Neural crest cell (in vitro differentiated cells): ENCODE measurements at regions not wholly inside any gene's neighbourhood (a gene's known extent, or its start where the extent isn't known, plus 50 kb on each side); places are given as distances from the start of the nearest gene placed in this dataset.

ENCODE experiments used
- DNase-seq: peaks from one replicate; pipeline ENCODE4 v3.0.0; 2021; ENCODE audit warnings: low read depth, mixed read lengths, low spot score
- H3K27ac Mint-ChIP-seq: one replicate; pipeline ENCODE4 v1.8.0; 2021; ENCODE audit warnings: mild to moderate bottlenecking, mixed read lengths; ENCODE audit not compliant: unreplicated experiment
- H3K27me3 Mint-ChIP-seq: 2 replicates; pipeline ENCODE4 v1.8.0; 2021; ENCODE audit warnings: low read depth, mild to moderate bottlenecking, mixed read lengths
- H3K36me3 Mint-ChIP-seq: 2 replicates; pipeline ENCODE4 v1.8.0; 2021; ENCODE audit warnings: low read depth, mild to moderate bottlenecking, mixed read lengths
- H3K4me1 Mint-ChIP-seq: 2 replicates; pipeline ENCODE4 v1.8.0; 2021; ENCODE audit warnings: mixed read lengths
- H3K4me3 Mint-ChIP-seq: one replicate; pipeline ENCODE4 v1.8.0; 2021; ENCODE audit warnings: mild to moderate bottlenecking, mixed read lengths
- H3K9me3 Mint-ChIP-seq: 2 replicates; pipeline ENCODE4 v1.8.0; 2021; ENCODE audit warnings: mixed read lengths
- CTCF ChIP-seq: fragments of 200-600 bp; sonication (generic); conservative IDR thresholded peaks from 2 replicates; pipeline ENCODE4 v1.5.0; 2021; ENCODE audit warnings: antibody characterized with exemption, mild to moderate bottlenecking

- H3K27ac Mint-ChIP-seq, result no peak overlapping the region
- no peaks in the 10 kb centered on the region for H3K9me3 Mint-ChIP-seq
- peaks cover 10% of the 10 kb centered on the region for H3K27me3 Mint-ChIP-seq
- no peak for TF ChIP-seq CTCF
- no peak for DNase-seq
- H3K4me3 Mint-ChIP-seq, result no peak overlapping the region
- H3K36me3 Mint-ChIP-seq, result no peaks in the 10 kb centered on the region
- H3K4me1 Mint-ChIP-seq, result peaks cover 26% of the 10 kb centered on the region
These were observed 93.4 kb upstream of the NXT1 start for GRCh38 chr20:23257106-23257761.

GRCh38 chr20:23255716-23256385, 94.7 kb upstream of the NXT1 start:
- DNase-seq, result no peak
- H3K4me1 Mint-ChIP-seq, result peaks cover 26% of the 10 kb centered on the region
- TF ChIP-seq CTCF, result no peak

GRCh38 chr20:23255106-23255505, 95.5 kb upstream of the NXT1 start:
- Mint-ChIP-seq H3K36me3 (no peaks in the 10 kb centered on the region), H3K27ac (no peak overlapping the region), H3K27me3 (peaks cover 15% of the 10 kb centered on the region), H3K9me3 (no peaks in the 10 kb centered on the region), H3K4me1 (peaks cover 26% of the 10 kb centered on the region), H3K4me3 (no peak overlapping the region)
- no peak for TF ChIP-seq CTCF
- no peak for DNase-seq

More at GRCh38 chr20:23255716-23256385, 94.7 kb upstream of the NXT1 start:
- Mint-ChIP-seq H3K4me3 (no peak overlapping the region), H3K9me3 (no peaks in the 10 kb centered on the region), H3K36me3 (no peaks in the 10 kb centered on the region), H3K27ac (no peak overlapping the region), H3K27me3 (peaks cover 15% of the 10 kb centered on the region)

GRCh38 chr20:23254505-23254904, 96.1 kb upstream of the NXT1 start:
- Mint-ChIP-seq H3K27ac (no peak overlapping the region), H3K27me3 (peaks cover 19% of the 10 kb centered on the region), H3K36me3 (no peaks in the 10 kb centered on the region), H3K4me3 (no peak overlapping the region), H3K9me3 (no peaks in the 10 kb centered on the region), H3K4me1 (peaks cover 26% of the 10 kb centered on the region)
- no peak for TF ChIP-seq CTCF
- DNase-seq, result no peak

- peaks cover 21% of the 10 kb centered on the region for H3K27me3 Mint-ChIP-seq
- H3K9me3 Mint-ChIP-seq, result no peaks in the 10 kb centered on the region
- H3K4me3 Mint-ChIP-seq, result no peak overlapping the region
- no peaks in the 10 kb centered on the region for H3K36me3 Mint-ChIP-seq
- DNase-seq, result no peak
- peaks cover 26% of the 10 kb centered on the region for H3K4me1 Mint-ChIP-seq
- no peak overlapping the region for H3K27ac Mint-ChIP-seq
- TF ChIP-seq CTCF, result no peak
These were observed 96.6 kb upstream of the NXT1 start for GRCh38 chr20:23254034-23254433.
